Peyer's patch (tissue), 4 donors: ENCODE measurements at regions not wholly inside any gene's neighbourhood (a gene's known extent, or its start where the extent isn't known, plus 50 kb on each side); places are given as distances from the start of the nearest gene placed in this dataset.

Source experiments
- DNase-seq, 3 donors: peaks; one replicate each; pipeline ENCODE4 v3.0.0-alpha.2; 2017 to 2019
- H3K27ac ChIP-seq, 4 donors: fragments of 200-600 bp; sonication (generic); one replicate each; pipeline ENCODE4 v1.5.1; 2016 to 2019
- H3K27me3 ChIP-seq, 2 donors: fragments of 200-600 bp; sonication (generic); one replicate each; pipeline ENCODE4 v1.5.1; 2019
- H3K36me3 ChIP-seq, 3 donors: fragments of 200-600 bp; sonication (generic); one replicate each; pipeline ENCODE4 v1.5.1; 2016 to 2019
- H3K4me1 ChIP-seq, 4 donors: fragments of 200-600 bp; sonication (generic); one replicate each; pipeline ENCODE4 v1.5.1; 2016 to 2019
- H3K4me3 ChIP-seq, 4 donors: fragments of 200-600 bp; sonication (generic); 1 replicate in 3 of 4; 2 replicates in 1 of 4; pipeline ENCODE4 v1.5.1; 2016 to 2019; ENCODE audit warnings: mild to moderate bottlenecking in 1 of 4
- H3K9me3 ChIP-seq, 4 donors: fragments of 200-600 bp; sonication (generic); one replicate each; pipeline ENCODE4 v1.5.1; 2016 to 2019; ENCODE audit warnings: mild to moderate bottlenecking in 1 of 4
- POLR2A ChIP-seq, 2 donors: fragments of 450-650 bp; IDR thresholded peaks; one replicate each; pipeline ENCODE4 v1.5.1; 2017; ENCODE audit warnings: antibody characterized with exemption in 2 of 2, mild to moderate bottlenecking in 2 of 2, moderate library complexity in 2 of 2
- TF ChIP-seq, protein P1 (sequence below), 6 experiments: fragments of 450-650 bp in 4 of 6; fragments of 200-600 bp in 2 of 6; sonication (generic) in 1 of 6; IDR thresholded peaks; one replicate each; pipeline ENCODE4 v1.5.1; 2017 to 2019; ENCODE audit warnings: antibody characterized with exemption in 6 of 6, mild to moderate bottlenecking in 3 of 6, moderate library complexity in 1 of 6

DNA sequence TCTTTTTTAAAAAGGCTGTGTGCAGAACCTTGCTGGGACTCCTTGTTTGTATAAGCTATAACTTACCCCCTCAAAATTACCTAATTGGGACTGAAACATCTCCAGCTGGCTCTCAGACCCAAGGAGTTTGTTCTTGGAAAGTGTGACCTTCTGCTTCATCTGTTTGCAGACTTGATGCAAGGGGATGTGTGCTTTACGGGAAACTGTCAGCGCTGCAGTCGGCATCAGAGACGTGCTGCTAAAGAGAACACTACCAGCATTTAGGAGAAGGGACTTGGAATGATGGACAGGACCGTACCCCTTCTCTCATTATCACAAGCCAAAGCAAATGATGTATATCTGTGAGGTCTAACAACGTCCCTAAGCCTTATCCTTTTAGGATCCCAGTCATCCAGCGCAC lies 174.2 kb upstream of the PARP11 start:
- no peak overlapping the region for H3K27ac ChIP-seq
- no peaks in the 10 kb centered on the region for H3K36me3 ChIP-seq
- no peaks in the 10 kb centered on the region for H3K9me3 ChIP-seq
- H3K27me3 ChIP-seq, result no peaks in the 10 kb centered on the region
- DNase-seq, result no peak
- H3K4me1 ChIP-seq, result no peaks in the 10 kb centered on the region
- H3K4me3 ChIP-seq, result no peak overlapping the region
- TF ChIP-seq, protein P1, sequence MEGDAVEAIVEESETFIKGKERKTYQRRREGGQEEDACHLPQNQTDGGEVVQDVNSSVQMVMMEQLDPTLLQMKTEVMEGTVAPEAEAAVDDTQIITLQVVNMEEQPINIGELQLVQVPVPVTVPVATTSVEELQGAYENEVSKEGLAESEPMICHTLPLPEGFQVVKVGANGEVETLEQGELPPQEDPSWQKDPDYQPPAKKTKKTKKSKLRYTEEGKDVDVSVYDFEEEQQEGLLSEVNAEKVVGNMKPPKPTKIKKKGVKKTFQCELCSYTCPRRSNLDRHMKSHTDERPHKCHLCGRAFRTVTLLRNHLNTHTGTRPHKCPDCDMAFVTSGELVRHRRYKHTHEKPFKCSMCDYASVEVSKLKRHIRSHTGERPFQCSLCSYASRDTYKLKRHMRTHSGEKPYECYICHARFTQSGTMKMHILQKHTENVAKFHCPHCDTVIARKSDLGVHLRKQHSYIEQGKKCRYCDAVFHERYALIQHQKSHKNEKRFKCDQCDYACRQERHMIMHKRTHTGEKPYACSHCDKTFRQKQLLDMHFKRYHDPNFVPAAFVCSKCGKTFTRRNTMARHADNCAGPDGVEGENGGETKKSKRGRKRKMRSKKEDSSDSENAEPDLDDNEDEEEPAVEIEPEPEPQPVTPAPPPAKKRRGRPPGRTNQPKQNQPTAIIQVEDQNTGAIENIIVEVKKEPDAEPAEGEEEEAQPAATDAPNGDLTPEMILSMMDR (IDR thresholded peaks at IDR 0.05), result no peak
- no peak for TF ChIP-seq POLR2A (IDR thresholded peaks at IDR 0.05)

DNA sequence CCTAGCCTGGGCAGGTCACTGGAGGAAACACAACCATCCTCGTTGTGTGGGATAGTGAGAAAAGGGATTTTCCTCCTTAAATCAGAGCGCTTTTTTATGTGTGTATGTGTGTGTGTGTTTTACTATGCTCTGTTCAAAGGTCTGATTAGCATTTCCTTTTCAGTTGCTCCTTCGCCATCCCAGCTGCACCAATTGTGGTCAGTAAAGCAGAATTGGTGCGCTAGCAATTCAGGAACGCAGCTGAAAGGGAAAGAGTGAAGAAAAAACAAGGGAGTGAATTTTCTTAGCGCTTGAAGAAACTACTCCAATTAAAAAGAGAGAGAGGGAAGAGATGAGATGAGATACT lies 173.3 kb upstream of the PARP11 start:
- no peak overlapping the region for H3K27ac ChIP-seq
- no peaks in the 10 kb centered on the region for H3K36me3 ChIP-seq
- no peak for DNase-seq
- no peaks in the 10 kb centered on the region for H3K9me3 ChIP-seq
- no peaks in the 10 kb centered on the region for H3K4me1 ChIP-seq
- H3K27me3 ChIP-seq, result no peaks in the 10 kb centered on the region
- TF ChIP-seq, protein P1 (IDR thresholded peaks at IDR 0.05), result no peak
- TF ChIP-seq POLR2A (IDR thresholded peaks at IDR 0.05), result no peak
- H3K4me3 ChIP-seq, result no peak overlapping the region

DNA sequence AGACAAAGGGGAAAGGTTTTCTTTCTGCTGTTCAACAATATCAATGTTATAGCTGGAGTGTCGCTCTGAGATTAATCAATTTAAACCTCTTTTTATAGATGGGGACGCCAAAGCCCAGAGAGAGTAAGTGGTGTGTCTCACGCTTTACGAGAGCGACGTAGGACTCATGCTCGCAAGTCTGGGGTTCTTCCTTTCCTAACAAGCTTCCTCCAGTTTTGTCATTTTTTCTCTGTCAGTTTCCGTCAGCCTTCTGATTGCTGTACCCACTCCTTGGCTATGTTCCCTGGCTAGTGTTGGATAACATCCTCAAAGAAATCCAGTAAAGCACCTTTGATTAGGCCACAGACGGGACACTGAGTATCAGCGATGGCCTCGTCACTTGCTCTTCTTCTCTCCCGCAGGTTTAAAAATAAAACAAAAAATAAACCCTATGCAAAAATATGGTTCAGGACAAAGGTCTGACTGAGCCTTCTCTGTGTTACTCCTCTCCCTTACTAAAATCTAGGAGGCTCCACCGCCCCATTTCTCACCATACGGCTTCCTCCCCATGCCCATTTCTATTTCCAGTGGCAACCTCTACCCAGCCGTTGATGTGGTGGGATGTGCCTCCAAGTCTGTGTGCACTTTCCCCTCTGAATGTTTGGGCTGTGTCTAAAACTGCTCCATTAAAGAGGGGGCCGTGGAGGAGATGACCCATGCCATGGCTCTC lies 172.7 kb upstream of the PARP11 start:
- H3K27me3 ChIP-seq, result no peaks in the 10 kb centered on the region
- no peak overlapping the region for H3K27ac ChIP-seq
- no peaks in the 10 kb centered on the region for H3K9me3 ChIP-seq
- no peak for DNase-seq
- TF ChIP-seq POLR2A (IDR thresholded peaks at IDR 0.05), result no peak
- TF ChIP-seq, protein P1 (IDR thresholded peaks at IDR 0.05), result no peak
- no peak overlapping the region for H3K4me3 ChIP-seq
- H3K36me3 ChIP-seq, result no peaks in the 10 kb centered on the region
- no peaks in the 10 kb centered on the region for H3K4me1 ChIP-seq

DNA sequence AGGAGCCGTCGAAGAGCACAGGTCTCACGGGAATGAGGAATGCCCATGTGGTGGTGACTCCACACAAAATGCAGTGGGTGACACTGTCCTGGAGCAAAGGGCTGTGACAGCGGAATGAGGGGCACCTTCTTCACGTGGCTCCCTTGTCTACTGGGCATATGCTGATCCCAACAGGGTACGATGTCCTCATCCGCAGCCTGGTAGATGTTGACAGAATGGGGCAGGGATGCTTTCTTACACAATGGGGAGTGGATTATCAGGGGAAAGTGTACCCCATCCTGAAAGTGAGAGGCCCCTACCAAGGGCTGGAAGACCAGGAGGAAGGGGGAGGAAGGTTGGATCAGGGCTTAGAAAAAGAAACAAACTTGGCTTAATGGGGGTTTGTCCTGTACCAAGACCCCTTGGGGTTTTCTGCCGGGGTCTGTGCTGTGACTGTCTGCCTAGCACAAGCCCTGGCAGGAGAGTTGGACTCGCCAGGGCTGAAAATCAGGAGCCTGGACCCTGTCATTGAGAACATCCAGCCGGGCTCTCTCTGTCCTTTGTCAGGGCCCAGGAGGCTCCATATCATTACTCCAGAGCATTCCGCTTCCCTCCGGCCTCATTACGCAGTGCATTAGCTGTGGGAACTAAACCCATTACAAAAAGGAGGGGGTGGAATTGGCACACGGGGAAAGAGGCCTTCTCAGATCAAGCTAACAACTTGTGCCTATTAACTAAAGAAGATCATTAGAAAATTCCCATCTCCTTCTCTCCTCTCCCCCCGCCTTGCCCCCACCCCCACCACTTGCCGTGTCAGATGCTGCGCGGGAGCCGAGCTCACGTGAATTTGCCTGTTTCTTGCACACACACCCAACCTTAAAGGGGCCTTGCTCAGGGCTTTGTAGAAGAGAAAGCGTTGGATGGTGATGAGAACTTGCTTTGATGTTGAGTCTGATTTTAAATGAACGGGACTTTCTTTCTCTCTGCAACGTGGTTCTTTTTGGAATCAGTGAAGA lies 171.8 kb upstream of the PARP11 start:
- no peak overlapping the region for H3K4me3 ChIP-seq
- no peaks in the 10 kb centered on the region for H3K4me1 ChIP-seq
- TF ChIP-seq, protein P1 (IDR thresholded peaks at IDR 0.05), result no peak
- no peak for TF ChIP-seq POLR2A (IDR thresholded peaks at IDR 0.05)
- H3K9me3 ChIP-seq, result no peaks in the 10 kb centered on the region
- H3K27ac ChIP-seq, result no peak overlapping the region
- DNase-seq, result no peak
- no peaks in the 10 kb centered on the region for H3K27me3 ChIP-seq
- no peaks in the 10 kb centered on the region for H3K36me3 ChIP-seq

DNA sequence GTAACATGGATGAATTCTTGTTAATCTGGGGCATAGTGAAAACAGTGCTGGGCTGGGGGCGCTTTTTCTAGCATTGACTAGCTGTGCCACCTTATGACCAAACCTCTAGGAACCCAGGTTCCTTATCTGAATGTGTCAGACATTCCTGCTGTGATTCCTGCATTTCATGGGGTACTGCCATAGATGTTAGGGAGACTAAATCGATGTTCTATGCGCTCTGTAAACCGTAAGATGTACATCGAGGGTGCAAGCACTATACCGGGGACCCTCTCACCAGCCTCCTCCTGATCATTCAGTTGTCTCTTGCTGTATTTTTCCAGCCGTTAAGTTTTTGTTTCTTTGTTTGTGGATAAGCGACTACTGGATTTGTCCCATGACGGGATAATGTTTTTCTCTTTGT lies 170.9 kb upstream of the PARP11 start:
- TF ChIP-seq POLR2A (IDR thresholded peaks at IDR 0.05), result no peak
- TF ChIP-seq, protein P1 (IDR thresholded peaks at IDR 0.05), result no peak

More for the DNA sequence above, 170.9 kb upstream of the PARP11 start:
- Histone ChIP-seq H3K4me1 (no peaks in the 10 kb centered on the region), H3K9me3 (no peaks in the 10 kb centered on the region), H3K27ac (no peak overlapping the region), H3K36me3 (no peaks in the 10 kb centered on the region), H3K27me3 (no peaks in the 10 kb centered on the region), H3K4me3 (no peak overlapping the region)
- no peak for DNase-seq
